Bronchial epithelial cell (primary cell): ENCODE measurements at regions not wholly inside any gene's neighbourhood (a gene's known extent, or its start where the extent isn't known, plus 50 kb on each side); places are given as distances from the start of the nearest gene placed in this dataset.
"Not testable (repeated sequence)": the region's sequence is repeated elsewhere in the genome, so short reads cannot be mapped to it uniquely, and the experiment has no call there.

Experiments
- DNase-seq: peaks from one replicate; pipeline ENCODE4 v3.0.0-alpha.2; 2010; ENCODE audit warnings: low read depth
- FAIRE-seq: peaks from 2 replicates; lab custom pipeline; 2011; peaks lifted over from hg19 to GRCh38; lab: Jason Lieb, UNC
- H3K27me3 ChIP-seq: 2 replicates; pipeline ENCODE4 v1.5.1; 2011; ENCODE audit warnings: low read length; ENCODE audit not compliant: control insufficient read depth, insufficient read depth
- H3K36me3 ChIP-seq: 2 replicates; pipeline ENCODE4 v1.5.1; 2011; ENCODE audit warnings: low read length; ENCODE audit not compliant: control insufficient read depth, insufficient read depth
- H3K4me3 ChIP-seq: 2 replicates; pipeline ENCODE4 v1.5.1; 2011; ENCODE audit warnings: mild to moderate bottlenecking, low read depth, low read length, control low read depth
- TF ChIP-seq, protein P1 (sequence below): IDR thresholded peaks from 2 replicates; pipeline ENCODE4 v1.5.1; 2011; ENCODE audit warnings: mild to moderate bottlenecking, moderate library complexity, low read length, control low read depth, inconsistent platforms; ENCODE audit not compliant: insufficient read depth, severe bottlenecking

DNA sequence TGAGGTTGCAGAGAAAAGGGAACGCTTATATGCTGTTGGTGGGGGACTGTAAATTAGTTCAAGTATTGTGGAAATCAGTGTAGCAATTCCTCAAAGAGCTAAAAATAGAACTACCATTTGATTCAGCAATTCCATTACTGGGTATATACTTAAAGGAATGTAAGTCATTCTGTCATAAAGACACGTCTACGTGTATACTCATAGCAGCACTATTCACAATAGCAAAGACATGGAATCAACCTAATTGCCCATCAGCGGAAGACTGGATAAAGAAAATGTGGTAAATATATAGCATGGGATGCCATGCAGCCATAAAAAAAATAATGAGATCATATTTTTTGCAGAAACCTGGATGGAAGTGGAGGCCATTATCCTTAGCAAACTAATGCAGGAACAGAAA lies 100.0 kb upstream of the NPSR1 start:
- TF ChIP-seq, protein P1, sequence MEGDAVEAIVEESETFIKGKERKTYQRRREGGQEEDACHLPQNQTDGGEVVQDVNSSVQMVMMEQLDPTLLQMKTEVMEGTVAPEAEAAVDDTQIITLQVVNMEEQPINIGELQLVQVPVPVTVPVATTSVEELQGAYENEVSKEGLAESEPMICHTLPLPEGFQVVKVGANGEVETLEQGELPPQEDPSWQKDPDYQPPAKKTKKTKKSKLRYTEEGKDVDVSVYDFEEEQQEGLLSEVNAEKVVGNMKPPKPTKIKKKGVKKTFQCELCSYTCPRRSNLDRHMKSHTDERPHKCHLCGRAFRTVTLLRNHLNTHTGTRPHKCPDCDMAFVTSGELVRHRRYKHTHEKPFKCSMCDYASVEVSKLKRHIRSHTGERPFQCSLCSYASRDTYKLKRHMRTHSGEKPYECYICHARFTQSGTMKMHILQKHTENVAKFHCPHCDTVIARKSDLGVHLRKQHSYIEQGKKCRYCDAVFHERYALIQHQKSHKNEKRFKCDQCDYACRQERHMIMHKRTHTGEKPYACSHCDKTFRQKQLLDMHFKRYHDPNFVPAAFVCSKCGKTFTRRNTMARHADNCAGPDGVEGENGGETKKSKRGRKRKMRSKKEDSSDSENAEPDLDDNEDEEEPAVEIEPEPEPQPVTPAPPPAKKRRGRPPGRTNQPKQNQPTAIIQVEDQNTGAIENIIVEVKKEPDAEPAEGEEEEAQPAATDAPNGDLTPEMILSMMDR, result no peak
- Histone ChIP-seq H3K4me3 (no peak overlapping the region), H3K36me3 (no peaks in the 10 kb centered on the region), H3K27me3 (no peaks in the 10 kb centered on the region)
- FAIRE-seq (no peak), DNase-seq (no peak)

DNA sequence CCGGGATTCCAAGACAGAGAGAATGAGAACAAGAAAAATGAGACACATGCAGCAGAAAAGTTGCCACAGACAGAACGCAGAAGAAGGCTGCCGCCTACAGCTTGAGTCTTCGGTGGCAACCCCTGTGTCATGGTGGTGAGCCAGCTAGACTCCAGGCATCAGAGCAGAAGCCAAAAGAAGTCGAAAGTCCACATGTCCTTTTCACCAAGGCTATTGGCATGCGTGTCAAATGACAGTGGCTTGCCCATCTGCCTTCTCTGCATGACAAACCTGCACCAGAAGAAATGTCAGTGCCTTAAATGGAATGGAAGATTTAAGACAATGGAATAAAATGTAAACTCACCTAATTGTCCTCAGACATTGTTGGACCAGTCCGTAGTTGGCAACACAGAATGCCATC lies 93.9 kb upstream of the NPSR1 start:
- no peak for DNase-seq
- Histone ChIP-seq H3K27me3 (no peaks in the 10 kb centered on the region), H3K4me3 (no peak overlapping the region), H3K36me3 (no peaks in the 10 kb centered on the region)
- TF ChIP-seq, protein P1, result no peak
- FAIRE-seq, result peak; percentile 64

DNA sequence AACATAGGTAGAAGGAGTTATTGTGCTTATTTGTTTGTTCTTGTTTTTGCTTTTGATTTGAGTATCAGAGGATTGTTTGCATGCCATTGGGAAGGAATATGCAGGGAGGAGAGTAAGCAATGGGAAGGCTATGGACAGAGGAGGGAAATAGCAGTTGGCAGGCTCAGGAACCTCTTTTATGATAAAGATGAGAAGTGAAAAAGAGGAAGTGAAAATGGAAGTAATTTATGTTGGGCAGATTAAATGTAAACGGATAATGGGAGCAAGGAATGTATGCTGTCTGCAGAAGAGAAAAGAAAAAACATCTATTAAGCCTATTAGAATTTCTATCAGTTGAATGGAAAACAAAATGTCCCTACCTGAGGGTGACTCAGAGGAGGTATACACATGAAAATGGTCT lies 90.1 kb upstream of the NPSR1 start:
- FAIRE-seq, result no peak
- DNase-seq, result no peak
- Histone ChIP-seq H3K4me3 (no peak overlapping the region), H3K27me3 (no peaks in the 10 kb centered on the region), H3K36me3 (no peaks in the 10 kb centered on the region)
- TF ChIP-seq, protein P1, result no peak

DNA sequence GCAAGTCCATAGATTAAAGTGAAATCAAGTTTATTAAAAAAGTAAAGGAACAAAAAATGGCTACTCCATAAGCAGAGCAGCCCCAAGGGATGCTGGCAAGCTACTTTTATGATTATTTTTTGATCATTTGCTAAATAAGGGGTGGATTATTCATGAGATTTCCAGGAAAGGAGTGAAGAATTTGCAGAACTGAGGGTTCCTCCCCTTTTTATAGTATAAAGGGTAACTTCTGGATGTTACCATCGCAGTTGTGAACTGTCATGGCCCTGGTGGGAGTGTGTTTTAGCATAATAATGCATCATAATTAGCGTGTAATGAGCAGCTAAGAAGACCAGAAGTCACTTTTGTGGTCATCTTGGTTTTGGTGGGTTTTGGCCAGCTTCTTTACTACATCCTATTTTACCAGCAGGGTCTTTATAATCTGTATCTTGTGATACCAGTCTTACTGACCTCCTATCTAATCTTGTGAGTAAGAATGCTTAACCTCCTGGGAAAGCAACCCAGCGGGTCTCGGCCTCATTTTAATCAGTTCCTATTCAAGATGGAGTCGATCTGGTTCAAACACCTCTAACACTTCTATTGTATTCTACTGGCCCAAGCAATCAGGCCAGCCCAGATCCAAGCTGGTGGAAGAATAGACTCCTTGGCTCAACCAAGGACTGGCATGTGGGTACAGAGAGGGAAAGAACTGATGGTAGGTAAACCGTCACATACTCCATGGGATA lies 87.9 kb upstream of the NPSR1 start:
- FAIRE-seq, result no peak
- DNase-seq, result no peak
- TF ChIP-seq, protein P1, result no peak

GRCh38 chr7:34575006-34575405 lies 83.0 kb upstream of the NPSR1 start:
- TF ChIP-seq, protein P1, result no peak
- DNase-seq (no peak), FAIRE-seq (no peak)
- Histone ChIP-seq H3K4me3 (no peak overlapping the region), H3K36me3 (no peaks in the 10 kb centered on the region), H3K27me3 (no peaks in the 10 kb centered on the region)

More for the DNA sequence above, 87.9 kb upstream of the NPSR1 start:
- H3K27me3 ChIP-seq, result no peaks in the 10 kb centered on the region
- no peak overlapping the region for H3K4me3 ChIP-seq
- H3K36me3 ChIP-seq, result no peaks in the 10 kb centered on the region

GRCh38 chr7:34577934-34578333 lies 80.1 kb upstream of the NPSR1 start:
- not testable (repeated sequence) for H3K4me3 ChIP-seq, FAIRE-seq, H3K36me3 ChIP-seq, DNase-seq, H3K27me3 ChIP-seq

DNA sequence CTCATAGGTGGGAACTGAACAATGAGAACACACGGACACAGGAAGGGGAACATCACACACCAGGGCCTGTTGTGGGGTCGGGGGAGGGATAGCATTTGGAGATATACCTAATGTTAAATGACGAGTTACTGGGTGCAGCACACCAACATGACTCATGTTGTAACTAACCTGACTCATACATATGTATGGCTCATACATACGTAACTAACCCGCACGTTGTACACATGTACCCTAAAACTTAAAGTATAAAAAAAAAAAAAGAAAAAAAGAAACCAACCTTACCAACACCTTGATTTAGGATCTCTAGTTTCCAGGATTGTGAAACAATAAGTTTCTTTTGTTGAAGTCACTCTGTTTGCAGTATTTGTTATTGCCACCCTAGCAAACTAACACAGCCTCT lies 76.3 kb upstream of the NPSR1 start:
- not testable (repeated sequence) for H3K36me3 ChIP-seq, FAIRE-seq, H3K27me3 ChIP-seq, H3K4me3 ChIP-seq
- DNase-seq, result peak; percentile 68
